Suppressor macrophage treated with lipopolysaccharide for 4 hours (primary cell): ENCODE measurements at regions not wholly inside any gene's neighbourhood (a gene's known extent, or its start where the extent isn't known, plus 50 kb on each side); places are given as distances from the start of the nearest gene placed in this dataset.

Source experiments
- DNase-seq: peaks from one replicate; pipeline ENCODE4 v3.0.0-alpha.2; 2020

- DNase-seq = no peak
These were observed 369.0 kb upstream of the DYNLRB2 start for GRCh38 chr16:80171746-80172145.

GRCh38 chr16:80171199-80171598 is 369.6 kb upstream of the DYNLRB2 start:
- DNase-seq = no peak

GRCh38 chr16:80167657-80168390 is 373.0 kb upstream of the DYNLRB2 start:
- DNase-seq = no peak

GRCh38 chr16:80166082-80166481 is 374.7 kb upstream of the DYNLRB2 start:
- DNase-seq = no peak

GRCh38 chr16:80164966-80165550 is 375.7 kb upstream of the DYNLRB2 start:
- DNase-seq = no peak

- DNase-seq = no peak
These were observed 377.5 kb upstream of the DYNLRB2 start for GRCh38 chr16:80163339-80163738.

GRCh38 chr16:80161799-80162739 is 378.7 kb upstream of the DYNLRB2 start:
- no peak for DNase-seq

GRCh38 chr16:80158766-80159165 is 382.0 kb upstream of the DYNLRB2 start:
- DNase-seq = no peak

GRCh38 chr16:80151722-80152111 is 389.1 kb upstream of the DYNLRB2 start:
- DNase-seq = no peak

GRCh38 chr16:80150978-80151721 is 389.6 kb upstream of the DYNLRB2 start:
- no peak for DNase-seq

GRCh38 chr16:80148826-80149225 is 392.0 kb upstream of the DYNLRB2 start:
- no peak for DNase-seq

GRCh38 chr16:80147026-80147655 is 393.7 kb upstream of the DYNLRB2 start:
- no peak for DNase-seq

GRCh38 chr16:80144191-80144590 is 396.6 kb upstream of the DYNLRB2 start:
- no peak for DNase-seq

GRCh38 chr16:80142940-80143339 is 397.9 kb upstream of the DYNLRB2 start:
- DNase-seq = no peak

- no peak for DNase-seq
These were observed 398.5 kb upstream of the DYNLRB2 start for GRCh38 chr16:80142281-80142680.

GRCh38 chr16:80129791-80130190 is 411.0 kb upstream of the DYNLRB2 start:
- DNase-seq = no peak

GRCh38 chr16:80125677-80126076 is 415.1 kb upstream of the DYNLRB2 start:
- no peak for DNase-seq

GRCh38 chr16:80123189-80123588 is 417.6 kb upstream of the DYNLRB2 start:
- DNase-seq = no peak

- no peak for DNase-seq
These were observed 418.7 kb upstream of the DYNLRB2 start for GRCh38 chr16:80122115-80122514.

- no peak for DNase-seq
These were observed 419.3 kb upstream of the DYNLRB2 start for GRCh38 chr16:80121522-80121909.

- no peak for DNase-seq
These were observed 419.8 kb upstream of the DYNLRB2 start for GRCh38 chr16:80120899-80121521.

GRCh38 chr16:80117556-80118130 is 423.1 kb upstream of the DYNLRB2 start:
- no peak for DNase-seq
